ENCODE measurements at regions not wholly inside any gene's neighbourhood (a gene's known extent, or its start where the extent isn't known, plus 50 kb on each side); places are given as distances from the start of the nearest gene placed in this dataset.

DNA sequence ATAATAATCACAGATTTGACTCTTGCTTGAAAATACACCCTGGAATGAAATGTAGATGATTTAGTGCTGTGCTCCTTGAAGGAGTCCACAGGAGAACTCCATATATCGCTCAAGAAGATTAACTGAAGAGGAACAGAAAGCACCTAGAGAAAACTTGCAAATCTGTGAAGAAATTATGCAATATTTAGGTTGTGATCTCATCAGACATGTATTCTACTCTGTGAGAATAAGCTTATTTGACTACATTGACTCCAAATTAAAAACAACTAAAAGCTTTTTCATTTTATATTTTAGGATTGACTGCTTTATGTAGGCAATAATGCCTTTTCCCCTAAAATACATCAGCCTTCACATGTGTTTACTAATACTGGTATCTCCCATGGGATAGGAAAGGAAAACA, 906.6 kb upstream of the LRATD1 start:
- TF ChIP-seq, protein P1, sequence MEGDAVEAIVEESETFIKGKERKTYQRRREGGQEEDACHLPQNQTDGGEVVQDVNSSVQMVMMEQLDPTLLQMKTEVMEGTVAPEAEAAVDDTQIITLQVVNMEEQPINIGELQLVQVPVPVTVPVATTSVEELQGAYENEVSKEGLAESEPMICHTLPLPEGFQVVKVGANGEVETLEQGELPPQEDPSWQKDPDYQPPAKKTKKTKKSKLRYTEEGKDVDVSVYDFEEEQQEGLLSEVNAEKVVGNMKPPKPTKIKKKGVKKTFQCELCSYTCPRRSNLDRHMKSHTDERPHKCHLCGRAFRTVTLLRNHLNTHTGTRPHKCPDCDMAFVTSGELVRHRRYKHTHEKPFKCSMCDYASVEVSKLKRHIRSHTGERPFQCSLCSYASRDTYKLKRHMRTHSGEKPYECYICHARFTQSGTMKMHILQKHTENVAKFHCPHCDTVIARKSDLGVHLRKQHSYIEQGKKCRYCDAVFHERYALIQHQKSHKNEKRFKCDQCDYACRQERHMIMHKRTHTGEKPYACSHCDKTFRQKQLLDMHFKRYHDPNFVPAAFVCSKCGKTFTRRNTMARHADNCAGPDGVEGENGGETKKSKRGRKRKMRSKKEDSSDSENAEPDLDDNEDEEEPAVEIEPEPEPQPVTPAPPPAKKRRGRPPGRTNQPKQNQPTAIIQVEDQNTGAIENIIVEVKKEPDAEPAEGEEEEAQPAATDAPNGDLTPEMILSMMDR (IDR thresholded peaks at IDR 0.05) = no peak
- no peak for TF ChIP-seq POLR2A (IDR thresholded peaks at IDR 0.05)

All from tibial nerve (tissue), 3 donors.